NCI-H1930 (cell line): ENCODE measurements at regions not wholly inside any gene's neighbourhood (a gene's known extent, or its start where the extent isn't known, plus 50 kb on each side); places are given as distances from the start of the nearest gene placed in this dataset.
"Not testable (repeated sequence)": the region's sequence is repeated elsewhere in the genome, so short reads cannot be mapped to it uniquely, and the experiment has no call there.

Source experiments
- DNase-seq, 2 experiments: peaks; one replicate each; lab custom pipeline; 2025; lab: John Stamatoyannopoulos, UW

- no peak for DNase-seq
Measured at GRCh38 chr4:66837279-66837922, 707.9 kb downstream of the CENPC start.

DNA sequence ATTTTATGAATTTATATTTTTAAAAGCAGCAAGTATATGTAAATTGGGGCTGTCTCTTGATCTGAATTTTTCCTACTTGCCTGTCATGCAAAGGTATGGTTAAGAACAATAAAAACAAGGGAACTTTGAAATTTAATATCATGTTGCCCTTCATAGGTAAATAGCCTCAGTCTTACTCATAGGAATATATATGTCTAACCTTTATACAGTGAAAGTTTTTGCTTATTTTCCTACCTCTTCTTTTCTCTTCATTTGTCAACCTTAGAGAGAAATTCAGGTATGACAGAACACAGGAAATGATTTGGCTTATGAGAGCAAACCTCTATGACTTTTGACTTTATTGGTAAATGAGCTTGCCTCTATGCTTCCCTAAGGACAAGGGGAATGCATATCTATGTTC, 716.0 kb downstream of the CENPC start:
- no peak for DNase-seq

DNA sequence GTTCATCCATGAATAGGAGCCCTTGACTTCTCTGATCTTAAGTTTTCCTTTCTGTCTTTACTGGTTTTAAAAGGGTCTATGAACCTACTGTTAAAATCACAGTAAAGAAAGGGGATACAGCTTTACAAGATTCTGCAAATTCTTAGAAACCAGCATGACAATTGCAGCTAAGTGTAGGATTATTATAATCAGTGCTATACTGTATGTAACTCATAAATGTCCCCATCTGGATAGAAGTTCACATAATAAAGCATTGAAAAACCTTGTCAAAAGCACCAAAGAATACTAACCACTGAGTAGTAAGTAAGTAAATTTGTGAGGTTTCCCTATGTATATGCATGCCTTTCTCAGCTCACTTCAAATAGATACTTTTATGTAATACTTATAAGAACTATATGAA, 724.6 kb downstream of the CENPC start:
- no peak for DNase-seq

- DNase-seq, result no peak
Measured at GRCh38 chr4:66814277-66814676, 731.0 kb downstream of the CENPC start.

DNA sequence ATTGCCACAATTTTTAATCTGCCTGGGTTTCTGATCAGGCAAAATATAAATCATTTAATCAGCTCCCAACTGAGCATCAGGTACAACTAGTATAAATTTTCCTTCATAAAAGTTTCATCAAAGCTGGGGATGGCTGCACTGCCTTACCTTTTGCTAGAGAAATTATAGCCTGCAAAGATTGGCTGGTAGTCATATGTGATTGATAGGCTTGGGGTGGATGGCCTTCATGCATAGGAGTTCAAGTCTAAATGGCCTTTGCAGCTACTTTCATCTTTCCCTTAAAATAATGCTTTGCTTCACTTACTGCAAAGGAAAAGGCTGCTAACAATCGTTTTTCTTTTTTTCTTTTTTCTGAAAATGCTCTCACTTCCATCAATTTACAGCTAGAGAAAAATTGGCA, 739.7 kb downstream of the CENPC start:
- no peak for DNase-seq

GRCh38 chr4:66804979-66805378, 740.3 kb downstream of the CENPC start:
- no peak for DNase-seq

GRCh38 chr4:66797608-66798007, 747.7 kb downstream of the CENPC start:
- DNase-seq, result no peak

- DNase-seq, result no peak
Measured at GRCh38 chr4:66795724-66796123, 749.6 kb downstream of the CENPC start.

DNA sequence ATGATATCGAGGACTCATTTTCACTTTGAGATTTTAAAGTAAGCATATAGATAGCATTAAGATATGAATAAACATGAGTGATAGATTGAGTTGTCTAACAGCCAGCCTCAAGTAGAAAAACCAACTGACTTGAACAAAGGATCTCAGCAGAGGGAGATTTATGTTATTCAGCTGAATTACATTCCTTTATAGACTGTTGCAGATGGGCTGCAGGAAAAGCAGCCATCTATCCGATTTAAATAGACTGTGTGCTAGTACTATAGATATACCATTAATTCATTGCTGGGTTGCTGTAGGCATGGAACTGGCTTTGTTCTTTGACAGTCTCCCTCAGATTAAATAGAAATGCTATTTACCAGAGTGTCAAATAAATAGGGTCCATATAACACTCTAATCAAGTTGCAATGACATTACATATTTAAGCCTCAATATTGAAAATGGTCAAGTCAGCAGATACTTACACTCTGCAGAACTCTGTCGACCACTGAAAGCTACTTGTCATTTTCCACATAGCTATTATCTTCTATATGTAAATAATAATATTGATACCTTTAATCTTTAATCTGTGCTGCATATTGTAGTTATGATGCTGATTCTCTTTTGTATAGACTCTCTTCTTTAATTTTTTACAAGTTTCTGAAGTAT, 750.8 kb downstream of the CENPC start:
- DNase-seq, result no peak

DNA sequence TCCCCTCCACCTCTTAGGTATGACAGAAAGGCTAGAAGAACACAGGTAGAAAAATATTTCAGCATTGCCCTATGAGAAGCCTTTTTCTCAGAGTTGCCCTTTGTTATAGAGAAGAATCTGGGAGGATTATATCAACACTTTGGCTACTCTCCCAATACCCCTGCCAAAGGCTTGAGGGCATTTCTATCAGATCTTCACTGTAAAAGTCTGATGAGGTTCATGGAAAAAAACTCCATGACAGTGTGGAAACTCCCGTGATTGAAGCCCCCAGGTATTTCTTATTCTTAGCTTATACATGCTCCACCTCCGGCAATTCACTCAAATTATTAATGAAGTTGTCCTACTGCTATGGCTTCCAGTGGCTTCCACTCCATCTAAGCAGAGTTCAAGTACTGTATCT, 753.6 kb downstream of the CENPC start:
- no peak for DNase-seq

GRCh38 chr4:66785479-66785878, 759.8 kb downstream of the CENPC start:
- no peak for DNase-seq

- not testable (repeated sequence) for DNase-seq
Measured at GRCh38 chr4:66782751-66783150, 762.6 kb downstream of the CENPC start.

GRCh38 chr4:66777097-66777496, 768.2 kb downstream of the CENPC start:
- no peak for DNase-seq

GRCh38 chr4:66769441-66769840, 775.9 kb downstream of the CENPC start:
- DNase-seq, result no peak

- DNase-seq, result no peak
Measured at GRCh38 chr4:66767442-66767841, 777.9 kb downstream of the CENPC start.

DNA sequence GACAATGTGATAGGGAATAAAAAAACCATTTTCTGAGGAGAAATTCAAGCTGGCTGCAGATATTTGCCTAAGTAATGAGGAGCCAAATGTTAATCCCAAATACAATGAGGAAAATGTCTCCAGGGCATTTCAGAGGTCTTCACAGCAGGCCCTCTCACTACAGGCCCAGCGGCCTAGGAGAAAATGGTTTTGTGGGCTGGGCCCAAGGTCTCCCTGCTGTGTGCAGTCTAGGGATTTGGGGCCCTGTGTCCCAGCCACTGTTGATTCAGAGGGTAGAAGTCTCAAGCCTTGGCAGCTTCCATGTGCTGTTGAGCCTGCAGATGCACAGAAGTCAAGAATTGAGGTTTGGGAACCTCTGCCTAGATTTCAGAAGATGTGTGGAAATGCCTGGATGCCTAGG, 778.7 kb downstream of the CENPC start:
- DNase-seq, result no peak

GRCh38 chr4:66750273-66750672, 795.0 kb downstream of the CENPC start:
- no peak for DNase-seq

DNA sequence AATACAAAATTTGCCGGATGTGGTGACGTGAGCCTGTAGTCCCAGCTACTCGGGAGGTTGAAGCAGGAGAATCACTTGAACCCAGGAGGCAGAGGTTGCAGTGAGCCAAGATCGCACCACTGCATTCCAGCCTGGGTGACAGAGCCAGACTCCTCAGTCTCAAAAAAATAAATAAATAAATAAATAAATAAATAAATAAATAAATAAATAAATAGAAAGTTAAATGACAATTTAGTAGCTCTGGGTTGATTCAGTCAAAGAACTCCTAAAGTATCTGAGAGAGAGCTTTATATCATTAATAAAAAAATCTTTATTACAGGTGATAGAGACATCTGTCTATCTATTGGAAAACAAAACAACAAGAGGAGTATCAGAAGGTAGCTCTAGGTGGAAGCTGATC, 798.4 kb downstream of the CENPC start:
- DNase-seq, result not testable (repeated sequence)

- DNase-seq, result no peak
Measured at GRCh38 chr4:66741081-66741480, 804.2 kb downstream of the CENPC start.

GRCh38 chr4:66736606-66737005, 808.7 kb downstream of the CENPC start:
- no peak for DNase-seq

DNA sequence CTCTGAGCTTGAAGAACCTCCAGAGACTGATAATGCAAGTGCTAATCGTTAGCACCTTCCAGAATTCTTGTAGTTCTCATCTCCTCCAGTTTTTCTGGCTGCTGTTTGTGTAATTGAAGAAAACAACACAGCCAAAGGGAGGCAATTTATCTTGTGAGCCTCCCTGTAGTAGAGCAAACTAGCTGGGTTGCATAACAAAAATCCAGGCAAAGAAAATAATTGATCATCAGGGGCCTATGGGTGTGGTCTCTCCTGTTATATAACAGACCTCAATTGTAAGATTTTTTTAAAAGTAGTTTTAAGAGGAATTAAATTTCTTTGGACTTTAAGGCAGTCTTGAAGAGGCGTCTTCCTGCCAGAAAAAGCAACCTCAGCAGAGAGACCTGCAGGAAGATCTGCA, 817.0 kb downstream of the CENPC start:
- no peak for DNase-seq

DNA sequence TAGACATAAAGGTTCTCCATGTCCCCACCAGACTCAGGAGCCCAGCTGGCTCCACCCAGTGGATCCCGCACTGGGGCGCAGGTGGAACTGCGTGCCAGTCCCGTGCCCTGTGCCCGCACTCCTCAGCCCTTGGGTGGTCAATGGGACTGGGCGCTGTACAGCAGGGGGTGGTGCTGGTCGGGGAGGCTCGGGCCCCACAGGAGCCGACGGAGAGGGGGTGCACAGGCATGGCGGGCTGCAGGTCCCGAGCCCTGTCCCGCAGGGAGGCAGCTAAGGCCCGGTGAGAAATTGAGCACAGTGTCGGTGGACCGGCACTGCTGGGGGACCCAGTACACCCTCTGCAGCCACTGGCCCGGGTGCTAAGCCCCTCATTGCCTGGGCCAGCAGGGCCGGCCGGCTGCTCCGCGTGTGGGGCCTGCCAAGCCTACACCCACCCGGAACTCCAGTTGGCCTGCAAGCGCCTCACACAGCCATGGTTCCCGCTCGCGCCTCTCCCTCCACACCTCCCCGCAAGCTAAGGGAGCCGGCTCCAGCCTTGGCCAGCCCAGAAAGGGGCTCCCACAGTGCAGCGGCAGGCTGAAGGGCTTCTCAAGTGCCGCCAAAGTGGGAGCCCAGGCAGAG, 832.9 kb downstream of the CENPC start:
- DNase-seq, result not testable (repeated sequence)

DNA sequence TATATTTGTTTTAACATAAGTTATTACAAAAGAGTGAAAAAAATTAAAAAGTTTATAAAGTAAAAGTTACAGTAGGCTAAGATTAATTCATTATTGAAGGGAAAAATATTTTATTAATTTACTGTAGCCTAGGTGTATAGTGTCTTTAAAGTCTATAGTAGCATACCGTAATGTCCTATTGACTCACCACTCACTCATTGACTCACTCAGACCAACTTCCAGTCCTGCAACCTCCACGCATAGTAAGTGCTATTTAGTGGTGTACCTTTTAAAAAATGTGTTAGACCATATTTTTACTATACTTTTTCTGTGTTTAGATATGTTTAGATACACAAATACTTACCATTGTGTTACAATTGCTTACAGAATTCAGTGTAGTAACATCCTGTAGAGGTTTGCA, 841.1 kb downstream of the CENPC start:
- no peak for DNase-seq

DNA sequence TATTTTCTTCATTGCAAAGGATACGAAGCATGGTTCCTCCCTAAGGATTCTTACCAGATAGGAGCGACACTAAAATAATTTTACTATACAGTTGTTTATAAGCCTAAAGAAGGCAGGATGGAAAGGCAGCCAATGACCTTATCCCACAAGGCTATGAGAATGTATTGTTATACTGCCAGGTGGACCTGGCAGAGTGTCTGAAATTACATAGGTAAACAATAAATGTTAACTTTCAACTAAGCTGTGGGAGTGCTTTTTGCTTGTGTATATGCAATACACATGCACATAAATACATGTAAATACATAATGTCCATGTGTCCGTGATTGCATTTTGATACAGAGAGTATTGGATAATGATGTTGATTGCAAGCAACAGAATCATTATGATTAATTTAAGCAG, 850.6 kb downstream of the CENPC start:
- no peak for DNase-seq
